ENCODE measurements at regions not wholly inside any gene's neighbourhood (a gene's known extent, or its start where the extent isn't known, plus 50 kb on each side); places are given as distances from the start of the nearest gene placed in this dataset.

DNA sequence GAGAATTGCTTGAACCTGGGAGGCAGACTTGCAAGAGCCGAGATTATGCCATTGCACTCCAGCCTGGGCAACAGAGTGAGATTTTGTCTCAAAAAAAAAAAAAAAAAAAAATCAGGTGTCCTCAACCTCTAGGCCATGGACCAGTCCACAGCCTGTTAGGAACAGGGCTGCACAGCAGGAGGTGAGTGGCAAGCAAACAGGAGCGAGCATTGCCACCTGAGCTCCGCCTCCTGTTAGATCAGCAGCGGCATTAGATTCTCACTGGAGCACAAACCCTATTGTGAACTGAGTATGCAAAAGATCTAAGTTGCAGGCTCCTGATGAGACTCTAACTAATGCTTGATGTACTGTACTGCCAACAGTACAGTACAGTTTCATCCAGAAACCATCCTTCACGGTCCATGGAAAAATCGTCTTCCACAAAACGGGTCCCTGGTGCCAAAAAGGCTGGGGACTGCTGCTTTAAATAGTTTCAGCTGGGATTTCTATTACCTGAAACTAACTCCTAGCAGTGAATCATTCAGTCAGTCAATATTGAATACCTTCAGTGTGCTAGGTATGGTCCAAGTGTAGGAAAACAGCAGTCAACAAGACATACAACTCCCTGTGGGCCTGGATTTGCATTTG is 56.3 kb upstream of the DHX40 start:
- H3K36me3 ChIP-seq (ENCODE audit: control insufficient read depth in 2 of 3, insufficient read depth in 3 of 3, low read length in 3 of 3), result no peaks in the 10 kb centered on the region
- Mint-ChIP-seq H3K27me3 (peaks cover 0 to 8% (median 0%) of the 10 kb centered on the region in 5 donors), H3K4me3 (no peak overlapping the region), H3K9me3 (no peaks in the 10 kb centered on the region), H3K36me3 (no peaks in the 10 kb centered on the region), H3K27ac (no peak overlapping the region), H3K4me1 (no peaks in the 10 kb centered on the region)
- no peaks in the 10 kb centered on the region for H3K27me3 ChIP-seq (ENCODE audit: control insufficient read depth in 2 of 2, insufficient read depth in 2 of 2, low read length in 2 of 2)
- no peak overlapping the region for H3K27ac ChIP-seq (ENCODE audit: low read depth, low read length)
- no peak overlapping the region for H3K4me3 ChIP-seq (ENCODE audit: low read length)
- ChIA-PET CTCF (no interaction called here), POLR2A (no interaction called here)
- intact Hi-C loops (cut with micrococcal nuclease), result no loop called here
- DNase-seq, result no peak
- no peak for ATAC-seq
- H3K9me3 ChIP-seq (ENCODE audit: control insufficient read depth in 2 of 3, low read length in 3 of 3), result no peaks in the 10 kb centered on the region
- no peaks in the 10 kb centered on the region for H3K4me1 ChIP-seq (ENCODE audit: control insufficient read depth in 2 of 2, insufficient read depth in 2 of 2, low read length in 2 of 2)

DNA sequence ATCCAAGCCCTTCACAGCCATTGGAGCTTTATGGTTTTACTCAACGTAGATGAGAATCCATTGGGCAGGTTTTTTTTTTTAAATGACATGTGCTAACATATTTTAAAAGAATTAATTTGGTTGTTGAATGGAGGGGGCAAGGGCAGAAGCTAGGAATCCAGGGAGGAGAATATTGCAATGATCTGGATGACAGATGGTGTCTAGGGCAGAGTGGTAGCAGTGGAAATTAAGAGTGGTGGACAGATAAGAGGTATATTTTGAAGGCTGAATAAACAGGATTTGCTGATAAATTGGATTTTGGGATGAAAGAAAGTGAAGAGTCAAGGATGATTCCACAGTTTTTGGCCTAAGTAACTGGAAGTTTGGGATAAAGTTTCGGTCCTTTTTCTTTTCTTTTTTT is 54.8 kb upstream of the DHX40 start:
- ChIA-PET CTCF (interaction anchor here (0.6 kb wide), 2 partner anchors 12 to 924 kb away, joined by 3 read pairs; no protein-coding TSS in a partner anchor), POLR2A (interaction anchor here (0.6 kb wide), 1 partner anchor 34 kb away, joined by 4 read pairs; no protein-coding TSS in a partner anchor)
- H3K36me3 ChIP-seq (ENCODE audit: control insufficient read depth in 2 of 3, insufficient read depth in 3 of 3, low read length in 3 of 3), result no peaks in the 10 kb centered on the region
- H3K9me3 ChIP-seq (ENCODE audit: control insufficient read depth in 2 of 3, low read length in 3 of 3), result no peaks in the 10 kb centered on the region
- Mint-ChIP-seq H3K27me3 (peaks cover 0 to 12% (median 0%) of the 10 kb centered on the region in 5 donors), H3K4me3 (no peak overlapping the region), H3K9me3 (no peaks in the 10 kb centered on the region), H3K36me3 (no peaks in the 10 kb centered on the region), H3K27ac (no peak overlapping the region), H3K4me1 (no peaks in the 10 kb centered on the region)
- H3K4me3 ChIP-seq (ENCODE audit: low read length), result no peak overlapping the region
- no peaks in the 10 kb centered on the region for H3K4me1 ChIP-seq (ENCODE audit: control insufficient read depth in 2 of 2, insufficient read depth in 2 of 2, low read length in 2 of 2)
- ATAC-seq (no peak), DNase-seq (no peak)
- no peaks in the 10 kb centered on the region for H3K27me3 ChIP-seq (ENCODE audit: control insufficient read depth in 2 of 2, insufficient read depth in 2 of 2, low read length in 2 of 2)
- intact Hi-C loops (cut with micrococcal nuclease), result no loop called here
- no peak overlapping the region for H3K27ac ChIP-seq (ENCODE audit: low read depth, low read length)

DNA sequence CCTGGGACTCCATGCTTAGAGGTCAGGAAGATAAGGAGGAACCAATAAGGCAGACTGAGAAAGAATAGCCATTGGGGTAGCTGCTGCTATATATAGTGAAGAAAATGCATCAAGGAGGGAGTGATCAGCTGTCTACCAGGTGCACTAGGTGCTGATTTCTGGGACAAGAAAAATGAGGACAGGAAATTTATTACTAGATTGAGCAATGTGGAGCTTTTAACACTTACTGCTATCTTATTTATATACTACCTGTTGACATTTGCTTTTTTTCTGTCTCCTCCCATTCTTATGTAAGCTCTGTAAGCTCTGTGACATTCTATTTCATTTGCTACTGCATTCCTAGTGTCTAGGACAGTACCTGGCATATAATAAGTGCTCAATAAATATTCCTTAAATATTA is 53.7 kb upstream of the DHX40 start:
- Mint-ChIP-seq H3K9me3 (no peaks in the 10 kb centered on the region), H3K27ac (no peak overlapping the region), H3K36me3 (no peaks in the 10 kb centered on the region), H3K4me1 (no peaks in the 10 kb centered on the region), H3K4me3 (no peak overlapping the region), H3K27me3 (peaks cover 0 to 12% (median 0%) of the 10 kb centered on the region in 5 donors)
- POLR2A ChIA-PET, result interaction anchor here (0.6 kb wide), 1 partner anchor 274 kb away, joined by 3 read pairs; no protein-coding TSS in a partner anchor
- Histone ChIP-seq H3K27me3 (ENCODE audit: control insufficient read depth in 2 of 2, insufficient read depth in 2 of 2, low read length in 2 of 2) (no peaks in the 10 kb centered on the region), H3K36me3 (ENCODE audit: control insufficient read depth in 2 of 3, insufficient read depth in 3 of 3, low read length in 3 of 3) (no peaks in the 10 kb centered on the region), H3K4me3 (ENCODE audit: low read length) (no peak overlapping the region), H3K9me3 (ENCODE audit: control insufficient read depth in 2 of 3, low read length in 3 of 3) (no peaks in the 10 kb centered on the region), H3K27ac (ENCODE audit: low read depth, low read length) (no peak overlapping the region), H3K4me1 (ENCODE audit: control insufficient read depth in 2 of 2, insufficient read depth in 2 of 2, low read length in 2 of 2) (no peaks in the 10 kb centered on the region)
- no peak for DNase-seq
- CTCF ChIA-PET, result interaction anchor here (0.7 to 1.4 kb wide), 2 partner anchors 11 to 201 kb away, joined by 3 to 5 read pairs; no protein-coding TSS in a partner anchor
- ATAC-seq, result no peak
- intact Hi-C loops (cut with micrococcal nuclease), result no loop called here

DNA sequence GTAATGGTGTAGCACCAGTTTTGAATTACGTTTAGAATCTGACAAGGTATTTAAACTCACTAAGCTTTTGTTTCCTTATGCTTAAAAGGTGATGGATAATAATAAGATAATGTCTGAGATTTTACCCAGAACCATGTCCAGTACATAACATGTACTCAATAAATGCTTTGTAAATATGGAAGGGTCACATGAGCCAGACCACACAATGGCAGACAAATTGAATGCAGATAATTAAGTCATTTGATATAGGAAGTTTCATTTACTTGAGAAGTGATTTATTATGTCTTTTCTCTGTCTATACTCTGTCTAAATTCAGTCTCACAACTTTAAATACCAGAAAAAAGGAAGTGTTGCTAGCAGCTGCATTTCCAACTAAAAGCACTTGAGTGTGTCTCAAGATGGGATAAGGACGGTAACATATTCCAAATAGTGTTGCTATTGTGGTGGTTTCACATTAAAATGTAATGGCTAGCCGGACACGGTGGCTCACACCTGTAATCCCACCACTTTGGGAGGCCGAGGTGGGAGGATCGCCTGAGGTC is 52.5 kb upstream of the DHX40 start:
- Histone ChIP-seq H3K27ac (ENCODE audit: low read depth, low read length) (no peak overlapping the region), H3K4me3 (ENCODE audit: low read length) (no peak overlapping the region), H3K36me3 (ENCODE audit: control insufficient read depth in 2 of 3, insufficient read depth in 3 of 3, low read length in 3 of 3) (no peaks in the 10 kb centered on the region), H3K4me1 (ENCODE audit: control insufficient read depth in 2 of 2, insufficient read depth in 2 of 2, low read length in 2 of 2) (no peaks in the 10 kb centered on the region), H3K9me3 (ENCODE audit: control insufficient read depth in 2 of 3, low read length in 3 of 3) (no peaks in the 10 kb centered on the region), H3K27me3 (ENCODE audit: control insufficient read depth in 2 of 2, insufficient read depth in 2 of 2, low read length in 2 of 2) (no peaks in the 10 kb centered on the region)
- intact Hi-C loops (cut with micrococcal nuclease), result no loop called here
- ChIA-PET POLR2A (no interaction called here), CTCF (interaction anchor here (1.4 kb wide), 1 partner anchor 10 kb away, joined by 5 read pairs; no protein-coding TSS in a partner anchor)
- H3K36me3 Mint-ChIP-seq, result no peaks in the 10 kb centered on the region
- no peak overlapping the region for H3K4me3 Mint-ChIP-seq
- H3K4me1 Mint-ChIP-seq, result no peaks in the 10 kb centered on the region
- H3K27me3 Mint-ChIP-seq, result peaks cover 0 to 12% (median 0%) of the 10 kb centered on the region in 5 donors
- DNase-seq (no peak), ATAC-seq (no peak)
- no peak overlapping the region for H3K27ac Mint-ChIP-seq
- H3K9me3 Mint-ChIP-seq, result no peaks in the 10 kb centered on the region

DNA sequence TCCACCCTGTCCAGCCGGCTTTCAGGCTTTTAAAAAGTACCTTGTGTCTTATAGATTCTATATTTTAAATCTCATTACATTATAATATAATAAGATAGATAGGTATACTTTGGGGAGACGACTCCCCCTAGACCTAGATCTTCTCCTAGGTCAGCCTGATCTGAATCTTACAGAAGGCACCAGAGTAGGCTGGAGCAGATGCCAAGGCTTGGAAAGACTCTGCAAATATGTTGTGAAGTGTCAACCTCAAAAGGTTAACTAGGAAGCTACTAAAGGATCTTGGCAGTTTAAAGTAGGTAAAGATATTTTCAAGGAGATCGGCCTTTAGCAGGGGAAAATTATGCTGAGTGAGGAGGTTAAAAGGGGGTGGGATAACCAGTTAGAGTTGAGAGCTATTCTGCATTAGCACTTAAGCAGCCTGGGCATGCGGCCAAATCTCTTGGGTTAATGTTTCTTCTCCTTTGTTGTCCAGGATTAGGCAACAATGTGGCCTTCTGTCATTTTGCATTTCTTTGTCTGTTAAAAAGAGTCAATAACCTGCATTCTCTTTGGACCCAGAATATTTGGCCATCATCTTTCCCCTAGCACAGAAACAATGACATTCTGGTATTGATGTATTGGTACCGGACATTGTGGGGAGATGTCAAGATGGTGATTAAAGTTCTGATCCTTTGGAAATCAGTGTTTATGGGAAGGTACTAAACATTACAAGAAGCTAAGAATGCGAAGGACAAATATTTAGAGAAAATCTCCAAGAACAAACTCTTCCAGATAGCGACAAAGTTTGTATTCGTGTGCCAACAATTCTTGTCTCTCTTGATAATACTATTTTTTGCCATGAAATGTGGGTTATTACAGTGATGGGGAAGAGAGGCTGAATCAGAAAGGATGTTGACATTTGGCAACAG is 51.2 kb upstream of the DHX40 start:
- no peaks in the 10 kb centered on the region for H3K4me1 ChIP-seq (ENCODE audit: control insufficient read depth in 2 of 2, insufficient read depth in 2 of 2, low read length in 2 of 2)
- H3K27ac ChIP-seq (ENCODE audit: low read depth, low read length), result no peak overlapping the region
- no peaks in the 10 kb centered on the region for H3K4me1 Mint-ChIP-seq
- H3K36me3 ChIP-seq (ENCODE audit: control insufficient read depth in 2 of 3, insufficient read depth in 3 of 3, low read length in 3 of 3), result no peaks in the 10 kb centered on the region
- no peaks in the 10 kb centered on the region for H3K27me3 ChIP-seq (ENCODE audit: control insufficient read depth in 2 of 2, insufficient read depth in 2 of 2, low read length in 2 of 2)
- CTCF ChIA-PET, result no interaction called here
- H3K27me3 Mint-ChIP-seq, result peaks cover 0 to 12% (median 0%) of the 10 kb centered on the region in 5 donors
- ATAC-seq (peak; percentile 44), DNase-seq (no peak)
- no peaks in the 10 kb centered on the region for H3K9me3 ChIP-seq (ENCODE audit: control insufficient read depth in 2 of 3, low read length in 3 of 3)
- POLR2A ChIA-PET, result interaction anchor here (0.7 kb wide), 1 partner anchor 226 kb away, joined by 4 read pairs; no protein-coding TSS in a partner anchor
- H3K4me3 Mint-ChIP-seq, result no peak overlapping the region
- no peaks in the 10 kb centered on the region for H3K36me3 Mint-ChIP-seq
- H3K4me3 ChIP-seq (ENCODE audit: low read length), result no peak overlapping the region
- no peaks in the 10 kb centered on the region for H3K9me3 Mint-ChIP-seq
- intact Hi-C loops (cut with micrococcal nuclease), result no loop called here
- H3K27ac Mint-ChIP-seq, result no peak overlapping the region

All from naive thymus-derived CD4-positive, alpha-beta T cell (primary cell).